GM12874 (cell line): ENCODE measurements at regions not wholly inside any gene's neighbourhood (a gene's known extent, or its start where the extent isn't known, plus 50 kb on each side); places are given as distances from the start of the nearest gene placed in this dataset.

Source experiments
- TF ChIP-seq, protein P1 (sequence below): IDR thresholded peaks from 2 replicates; pipeline ENCODE4 v1.5.1; 2011; ENCODE audit warnings: low read depth, mild to moderate bottlenecking, control low read depth, low read length, moderate library complexity; ENCODE audit not compliant: insufficient read depth

DNA sequence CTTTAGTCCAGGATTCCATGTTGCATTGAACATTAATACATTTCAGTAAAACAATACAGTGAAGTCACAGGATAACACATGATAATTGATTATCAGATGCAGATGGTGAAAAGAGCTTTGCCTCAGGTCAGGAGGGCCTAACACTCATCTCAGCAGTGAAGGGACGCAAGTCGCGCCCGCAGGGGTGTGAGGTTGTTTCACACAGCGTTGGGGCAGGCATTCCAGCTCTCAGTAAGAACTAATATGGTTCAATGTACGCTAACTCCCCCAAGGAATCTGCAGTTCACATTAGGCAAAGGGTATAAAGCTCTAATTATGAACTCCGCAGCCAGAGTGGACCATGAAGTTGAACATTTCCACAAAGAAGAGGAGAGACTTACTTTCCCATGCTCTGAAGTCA lies 53.1 kb upstream of the ATL2 start:
- TF ChIP-seq, protein P1, sequence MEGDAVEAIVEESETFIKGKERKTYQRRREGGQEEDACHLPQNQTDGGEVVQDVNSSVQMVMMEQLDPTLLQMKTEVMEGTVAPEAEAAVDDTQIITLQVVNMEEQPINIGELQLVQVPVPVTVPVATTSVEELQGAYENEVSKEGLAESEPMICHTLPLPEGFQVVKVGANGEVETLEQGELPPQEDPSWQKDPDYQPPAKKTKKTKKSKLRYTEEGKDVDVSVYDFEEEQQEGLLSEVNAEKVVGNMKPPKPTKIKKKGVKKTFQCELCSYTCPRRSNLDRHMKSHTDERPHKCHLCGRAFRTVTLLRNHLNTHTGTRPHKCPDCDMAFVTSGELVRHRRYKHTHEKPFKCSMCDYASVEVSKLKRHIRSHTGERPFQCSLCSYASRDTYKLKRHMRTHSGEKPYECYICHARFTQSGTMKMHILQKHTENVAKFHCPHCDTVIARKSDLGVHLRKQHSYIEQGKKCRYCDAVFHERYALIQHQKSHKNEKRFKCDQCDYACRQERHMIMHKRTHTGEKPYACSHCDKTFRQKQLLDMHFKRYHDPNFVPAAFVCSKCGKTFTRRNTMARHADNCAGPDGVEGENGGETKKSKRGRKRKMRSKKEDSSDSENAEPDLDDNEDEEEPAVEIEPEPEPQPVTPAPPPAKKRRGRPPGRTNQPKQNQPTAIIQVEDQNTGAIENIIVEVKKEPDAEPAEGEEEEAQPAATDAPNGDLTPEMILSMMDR: no peak

DNA sequence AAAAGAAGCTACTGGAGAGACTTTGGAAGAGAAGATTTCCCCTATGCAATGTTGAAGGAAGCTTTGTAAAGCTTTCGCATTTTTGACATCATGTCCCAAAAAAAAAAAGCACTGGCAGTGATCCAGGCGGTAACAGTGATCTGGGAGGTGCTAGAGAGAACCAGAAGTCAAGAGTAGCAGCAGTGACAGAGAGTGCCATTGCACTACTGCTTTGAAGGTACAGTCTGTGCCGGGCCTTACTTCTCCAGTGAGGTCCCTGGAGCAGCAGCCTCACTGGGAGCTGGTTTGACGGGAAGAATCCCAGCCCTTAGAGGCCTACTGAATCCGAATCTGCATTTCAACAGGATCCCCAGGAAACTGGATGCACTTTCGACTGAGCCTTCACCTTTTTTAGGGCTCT lies 50.9 kb upstream of the ATL2 start:
- TF ChIP-seq, protein P1: no peak

DNA sequence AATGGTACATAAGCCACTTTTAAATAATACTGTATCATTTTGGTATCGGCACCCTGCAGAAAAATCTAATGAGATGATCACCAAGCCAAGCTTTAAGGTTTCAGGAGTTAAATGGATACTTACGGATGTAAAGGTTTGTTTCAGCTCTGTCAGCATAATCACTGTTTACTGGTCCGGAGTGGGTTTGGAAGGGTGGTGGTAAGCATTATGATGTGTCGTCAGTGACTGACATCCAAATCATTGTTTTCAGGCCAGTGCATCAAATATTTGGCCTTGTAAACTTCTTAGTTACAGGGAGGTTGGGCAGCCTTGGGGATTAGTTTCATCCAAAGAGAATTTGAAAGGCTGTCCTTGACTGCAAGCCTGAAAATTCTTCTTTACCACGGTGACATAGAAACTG lies 50.0 kb upstream of the ATL2 start:
- TF ChIP-seq, protein P1: no peak
